Fibroblast of lung (primary cell): ENCODE measurements at regions not wholly inside any gene's neighbourhood (a gene's known extent, or its start where the extent isn't known, plus 50 kb on each side); places are given as distances from the start of the nearest gene placed in this dataset.

Source experiments
- DNase-seq, 2 donors: peaks; one replicate each; pipeline versions ENCODE4 v3.0.0 to v3.0.0-alpha.2; 2010; ENCODE audit warnings: low read depth in 2 of 2
- H2AFZ ChIP-seq: 2 replicates; pipeline ENCODE4 v1.5.1; 2012; ENCODE audit warnings: low read length, control low read depth, inconsistent platforms
- H3K27ac ChIP-seq: 2 replicates; pipeline ENCODE4 v1.5.1; 2011; ENCODE audit warnings: low read length, control low read depth; ENCODE audit not compliant: insufficient read depth
- H3K27me3 ChIP-seq: 2 replicates; pipeline ENCODE4 v1.5.1; 2011; ENCODE audit warnings: mild to moderate bottlenecking, low read length; ENCODE audit not compliant: control insufficient read depth, insufficient read depth
- H3K36me3 ChIP-seq: 2 replicates; pipeline ENCODE4 v1.5.1; 2011; ENCODE audit warnings: low read length; ENCODE audit not compliant: control insufficient read depth, insufficient read depth
- H3K4me1 ChIP-seq: 2 replicates; pipeline ENCODE4 v1.5.1; 2011; ENCODE audit warnings: low read length; ENCODE audit not compliant: control insufficient read depth, insufficient read depth; ENCODE audit errors: extremely low read depth
- H3K4me2 ChIP-seq: 2 replicates; pipeline ENCODE4 v1.5.1; 2011; ENCODE audit warnings: low read length, control low read depth; ENCODE audit not compliant: insufficient read depth; ENCODE audit errors: extremely low read depth
- H3K4me3 ChIP-seq, 4 experiments: fragments of 200-600 bp in 1 of 4; sonication (generic) in 1 of 4; replicated peaks in 1 of 4; 2 replicates each; pipeline ENCODE4 v1.5.1; 2011 to 2016; ENCODE audit warnings: low read length in 4 of 4, low read depth in 3 of 4, mild to moderate bottlenecking in 3 of 4, control low read depth in 2 of 4, inconsistent platforms in 1 of 4, mixed read lengths in 1 of 4; ENCODE audit not compliant: insufficient read depth in 1 of 4; ENCODE audit errors: control extremely low read depth in 1 of 4
- H3K79me2 ChIP-seq: 2 replicates; pipeline ENCODE4 v1.5.1; 2012; ENCODE audit warnings: mild to moderate bottlenecking, low read length, inconsistent platforms; ENCODE audit not compliant: control insufficient read depth, insufficient read depth
- H3K9ac ChIP-seq: 2 replicates; pipeline ENCODE4 v1.5.1; 2011; ENCODE audit warnings: mild to moderate bottlenecking, low read length, control low read depth; ENCODE audit not compliant: insufficient read depth
- H3K9me3 ChIP-seq: 2 replicates; pipeline ENCODE4 v1.5.1; 2012; ENCODE audit warnings: low read depth, low read length; ENCODE audit not compliant: control insufficient read depth, insufficient read depth
- H4K20me1 ChIP-seq: 2 replicates; pipeline ENCODE4 v1.5.1; 2011; ENCODE audit warnings: low read length; ENCODE audit not compliant: control insufficient read depth, insufficient read depth; ENCODE audit errors: extremely low read depth
- CTCF ChIP-seq, 2 donors: IDR thresholded peaks in 1 of 2; conservative IDR thresholded peaks in 1 of 2; 1 replicate in 1 of 2; 2 replicates in 1 of 2; pipeline ENCODE4 v1.5.1; 2011 to 2012; ENCODE audit warnings: low read length in 2 of 2, control low read depth in 1 of 2, inconsistent platforms in 1 of 2, low read depth in 1 of 2, mild to moderate bottlenecking in 1 of 2
- EZH2 ChIP-seq: IDR thresholded peaks from 2 replicates; pipeline ENCODE4 v1.5.1; 2012; ENCODE audit warnings: low read length, control low read depth, mild to moderate bottlenecking; ENCODE audit errors: missing control alignments

- no peak overlapping the region for H3K4me3 ChIP-seq
- no peak for DNase-seq
- no peak overlapping the region for H3K9ac ChIP-seq
- no peaks in the 10 kb centered on the region for H3K9me3 ChIP-seq
- no peaks in the 10 kb centered on the region for H4K20me1 ChIP-seq
- H3K79me2 ChIP-seq: no peaks in the 10 kb centered on the region
- no peak overlapping the region for H3K27ac ChIP-seq
- no peak for TF ChIP-seq CTCF (conservative IDR thresholded peaks at IDR 0.05 in 1 of 2, IDR thresholded peaks at IDR 0.05 in 1 of 2; ENCODE audit: low read depth in 1 of 2, low read length in 2 of 2)
- H3K27me3 ChIP-seq: no peaks in the 10 kb centered on the region
- no peaks in the 10 kb centered on the region for H3K36me3 ChIP-seq
- no peak overlapping the region for H3K4me2 ChIP-seq
- no peaks in the 10 kb centered on the region for H3K4me1 ChIP-seq
- H2AFZ ChIP-seq: no peak overlapping the region
These were observed 598.9 kb upstream of the CHRM3 start for GRCh38 chr1:238787471-238787870.

GRCh38 chr1:238783633-238784032, 602.7 kb upstream of the CHRM3 start:
- Histone ChIP-seq H4K20me1 (no peaks in the 10 kb centered on the region), H3K27me3 (no peaks in the 10 kb centered on the region), H3K4me2 (no peak overlapping the region), H3K27ac (no peak overlapping the region), H3K9ac (no peak overlapping the region), H3K4me1 (no peaks in the 10 kb centered on the region), H2AFZ (no peak overlapping the region), H3K9me3 (no peaks in the 10 kb centered on the region), H3K36me3 (no peaks in the 10 kb centered on the region), H3K4me3 (no peak overlapping the region), H3K79me2 (no peaks in the 10 kb centered on the region)
- no peak for DNase-seq
- TF ChIP-seq CTCF (conservative IDR thresholded peaks at IDR 0.05 in 1 of 2, IDR thresholded peaks at IDR 0.05 in 1 of 2; ENCODE audit: low read depth in 1 of 2, low read length in 2 of 2): no peak
- TF ChIP-seq EZH2: no peak

- peak in 1 of 2 donors; percentile 84 for DNase-seq
- Histone ChIP-seq H3K27me3 (no peaks in the 10 kb centered on the region), H3K36me3 (no peaks in the 10 kb centered on the region), H3K27ac (no peak overlapping the region), H3K9ac (no peak overlapping the region), H3K9me3 (no peaks in the 10 kb centered on the region), H2AFZ (no peak overlapping the region), H3K79me2 (no peaks in the 10 kb centered on the region), H3K4me3 (no peak overlapping the region), H3K4me2 (no peak overlapping the region), H3K4me1 (no peaks in the 10 kb centered on the region), H4K20me1 (no peaks in the 10 kb centered on the region)
- no peak for TF ChIP-seq EZH2
- TF ChIP-seq CTCF (conservative IDR thresholded peaks at IDR 0.05 in 1 of 2, IDR thresholded peaks at IDR 0.05 in 1 of 2; ENCODE audit: low read depth in 1 of 2, low read length in 2 of 2): no peak
These were observed 606.7 kb upstream of the CHRM3 start for GRCh38 chr1:238779716-238780115.
